Endothelial cell of umbilical vein (primary cell): ENCODE measurements at regions not wholly inside any gene's neighbourhood (a gene's known extent, or its start where the extent isn't known, plus 50 kb on each side); places are given as distances from the start of the nearest gene placed in this dataset.

Source experiments
- BruUV-seq: library from RNA; stranded (reverse); fragments of 400-500 nt; replicated peaks from 2 replicates; lab custom pipeline; 2021; lab: Mats Ljungman, UMichigan
- CTCF ChIA-PET: fragments of 300-600, 350-600 bp; sonication (Branson Sonifier 250); formaldehyde crosslinking; loops from one replicate; lab custom pipeline; 2021; ENCODE audit warnings: antibody characterized with exemption, inconsistent platforms; lab: Charles Lee
- POLR2A ChIA-PET: fragments of 300-600, 350-600 bp; sonication (Branson Sonifier 250); formaldehyde crosslinking; loops from one replicate; lab custom pipeline; 2021; ENCODE audit warnings: antibody characterized with exemption, inconsistent platforms; lab: Charles Lee
- DNase-seq: peaks from one replicate; pipeline ENCODE4 v3.0.0-alpha.2; 2011; ENCODE audit warnings: low read depth, low spot score
- FAIRE-seq: peaks from 2 replicates; lab custom pipeline; 2011; peaks lifted over from hg19 to GRCh38; lab: Jason Lieb, UNC
- H2AFZ ChIP-seq: 2 replicates; pipeline ENCODE4 v1.6.0; 2012; ENCODE audit warnings: low read depth, low read length, control low read depth, inconsistent platforms
- H3K27ac ChIP-seq: 2 replicates; pipeline ENCODE4 v1.5.1; 2011; ENCODE audit warnings: low read depth, mild to moderate bottlenecking, control low read depth, low read length, moderate library complexity; ENCODE audit not compliant: insufficient read depth
- H3K27me3 ChIP-seq, 2 experiments: 2 replicates each; pipeline versions ENCODE4 v1.6.0 to v1.6.1; 2011; ENCODE audit warnings: low read length in 2 of 2, mixed read lengths in 1 of 2; ENCODE audit not compliant: control insufficient read depth in 2 of 2, insufficient read depth in 2 of 2
- H3K36me3 ChIP-seq, 2 experiments: 2 replicates in 1 of 2; 3 replicates in 1 of 2; pipeline ENCODE4 v1.5.1; 2011; ENCODE audit warnings: low read length in 2 of 2, mild to moderate bottlenecking in 1 of 2, moderate library complexity in 1 of 2; ENCODE audit not compliant: control insufficient read depth in 2 of 2, insufficient read depth in 2 of 2; ENCODE audit errors: extremely low read depth in 1 of 2
- H3K4me1 ChIP-seq: 3 replicates; pipeline ENCODE4 v1.5.1; 2011; ENCODE audit warnings: mild to moderate bottlenecking, low read length; ENCODE audit not compliant: control insufficient read depth, insufficient read depth; ENCODE audit errors: extremely low read depth
- H3K4me2 ChIP-seq: 2 replicates; pipeline ENCODE4 v1.6.1; 2011; ENCODE audit warnings: low read length, control low read depth, mixed read lengths; ENCODE audit not compliant: insufficient read depth
- H3K4me3 ChIP-seq, 3 experiments: fragments of 200-600 bp in 1 of 3; sonication (generic), shearing (Covaris generic) in 1 of 3; replicated peaks in 1 of 3; 2 replicates each; pipeline ENCODE4 v1.5.1; 2011 to 2016; ENCODE audit warnings: control low read depth in 3 of 3, low read length in 3 of 3, mild to moderate bottlenecking in 2 of 3, inconsistent platforms in 1 of 3, low read depth in 1 of 3, moderate library complexity in 1 of 3; ENCODE audit not compliant: insufficient read depth in 1 of 3
- H3K79me2 ChIP-seq: 2 replicates; pipeline ENCODE4 v1.6.0; 2012; ENCODE audit warnings: low read length, inconsistent platforms; ENCODE audit not compliant: control insufficient read depth, insufficient read depth
- H3K9ac ChIP-seq: replicated peaks from 2 replicates; pipeline ENCODE3; 2011; ENCODE audit warnings: low read length, control low read depth; ENCODE audit not compliant: insufficient read depth; ENCODE audit errors: extremely low read depth
- H3K9me1 ChIP-seq: replicated peaks from 3 replicates; pipeline ENCODE4 v1.6.0; 2011; ENCODE audit warnings: mild to moderate bottlenecking, low read length; ENCODE audit not compliant: control insufficient read depth, insufficient read depth; ENCODE audit errors: extremely low read depth
- H3K9me3 ChIP-seq: replicated peaks from 2 replicates; pipeline ENCODE4 v1.5.1; 2012; ENCODE audit warnings: low read length, inconsistent platforms; ENCODE audit not compliant: control insufficient read depth, insufficient read depth
- H4K20me1 ChIP-seq: replicated peaks from 2 replicates; pipeline ENCODE3; 2011; ENCODE audit warnings: mild to moderate bottlenecking, low read length; ENCODE audit not compliant: control insufficient read depth, insufficient read depth; ENCODE audit errors: extremely low read depth
- CTCF ChIP-seq, 2 donors: IDR thresholded peaks; 1 replicate in 1 of 2; 2 replicates in 1 of 2; pipeline ENCODE4 v1.5.1; 2011; ENCODE audit warnings: low read length in 2 of 2, mild to moderate bottlenecking in 2 of 2, moderate library complexity in 2 of 2, control low read depth in 1 of 2, inconsistent platforms in 1 of 2, low read depth in 1 of 2; ENCODE audit not compliant: insufficient read depth in 1 of 2; ENCODE audit errors: extremely low read depth in 1 of 2
- EZH2 ChIP-seq: IDR thresholded peaks from 2 replicates; pipeline ENCODE4 v1.6.1; 2012; ENCODE audit warnings: borderline replicate concordance, low read depth, mild to moderate bottlenecking, moderate library complexity, low read length, inconsistent platforms; ENCODE audit not compliant: severe bottlenecking
- FOS ChIP-seq: IDR thresholded peaks from 2 replicates; pipeline ENCODE4 v1.6.1; 2011; ENCODE audit warnings: mild to moderate bottlenecking, low read length, moderate library complexity, borderline replicate concordance; ENCODE audit not compliant: insufficient read depth
- GATA2 ChIP-seq: IDR thresholded peaks from 2 replicates; pipeline ENCODE4 v1.7.0; 2011; ENCODE audit warnings: low read depth, mild to moderate bottlenecking, moderate library complexity, mixed read lengths, low read length; ENCODE audit not compliant: insufficient read length, insufficient read depth
- JUN ChIP-seq: IDR thresholded peaks from 2 replicates; pipeline ENCODE4 v1.6.1; 2011; ENCODE audit warnings: borderline replicate concordance, low read depth; ENCODE audit not compliant: insufficient read length, insufficient read depth
- MAX ChIP-seq: IDR thresholded peaks from 2 replicates; pipeline ENCODE4 v1.6.1; 2011; ENCODE audit not compliant: insufficient read depth, insufficient read length
- MYC ChIP-seq: IDR thresholded peaks from one replicate; pipeline ENCODE4 v1.6.1; 2011; ENCODE audit warnings: mild to moderate bottlenecking, low read depth, low read length
- POLR2A ChIP-seq: IDR thresholded peaks from 2 replicates; pipeline ENCODE4 v1.6.1; 2012; ENCODE audit warnings: low read depth, mild to moderate bottlenecking, control low read depth, low read length
- POLR2AphosphoS5 ChIP-seq: IDR thresholded peaks from 2 replicates; pipeline ENCODE4 v1.6.1; 2012; ENCODE audit warnings: low read depth, mild to moderate bottlenecking, control low read depth, low read length, moderate library complexity; ENCODE audit not compliant: insufficient read depth
- dilution Hi-C: fragments of 300-500 bp; cut with MboI; formaldehyde crosslinking; loops from one replicate; pipeline ENCODE4 v1.15.0; 2019; ENCODE audit warnings: low sequenced_read_pairs; ENCODE audit not compliant: extremely low pct_ligation_motif_present
- intact Hi-C: fragments of 100-400 bp; cut with micrococcal nuclease; formaldehyde crosslinking; loops from one replicate; pipeline ENCODE4 v1.10.0; 2022

GRCh38 chr11:70853770-70854108 is 398.6 kb downstream of the SHANK2 start:
- BruUV-seq: no TSS peak
- POLR2A ChIA-PET: no interaction called here
- intact Hi-C loops (no loop called here), dilution Hi-C loops (no loop called here)
- Histone ChIP-seq H3K27me3 (no peaks in the 10 kb centered on the region), H3K9me3 (peaks cover 2% of the 10 kb centered on the region), H2AFZ (no peak overlapping the region), H3K79me2 (no peaks in the 10 kb centered on the region), H4K20me1 (no peaks in the 10 kb centered on the region), H3K9me1 (no peaks in the 10 kb centered on the region), H3K4me3 (no peak overlapping the region), H3K27ac (no peak overlapping the region), H3K4me2 (no peak overlapping the region), H3K9ac (no peak overlapping the region), H3K4me1 (no peaks in the 10 kb centered on the region), H3K36me3 (no peaks in the 10 kb centered on the region)
- DNase-seq: no peak
- FAIRE-seq: no peak
- TF ChIP-seq MYC (no peak), POLR2AphosphoS5 (no peak), POLR2A (no peak), EZH2 (no peak)
- CTCF ChIA-PET: no interaction called here

DNA sequence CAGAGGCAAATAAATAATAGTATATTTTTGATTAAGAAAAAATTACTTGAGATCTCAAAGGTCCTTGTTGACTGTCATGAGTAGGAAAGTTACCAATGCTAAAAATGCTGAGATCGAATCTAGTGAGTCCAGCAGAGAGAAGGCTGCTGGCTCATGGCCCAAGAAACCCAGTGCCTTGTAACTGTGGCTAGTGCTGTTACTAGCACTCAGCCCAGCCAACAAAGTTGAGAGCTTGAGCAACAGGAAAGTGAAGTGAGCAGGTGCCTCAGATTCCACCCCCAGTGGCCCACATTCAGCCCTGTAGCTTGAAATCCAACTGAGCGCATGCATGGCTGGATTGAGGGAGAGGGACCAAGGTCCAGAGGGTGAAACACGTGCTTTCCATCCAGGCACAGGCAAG is 398.2 kb downstream of the SHANK2 start:
- dilution Hi-C loops (no loop called here), intact Hi-C loops (no loop called here)
- Histone ChIP-seq H4K20me1 (no peaks in the 10 kb centered on the region), H3K4me2 (no peak overlapping the region), H3K9ac (no peak overlapping the region), H3K9me1 (no peaks in the 10 kb centered on the region), H3K4me3 (no peak overlapping the region), H3K27ac (no peak overlapping the region), H3K27me3 (no peaks in the 10 kb centered on the region), H3K9me3 (peaks cover 2% of the 10 kb centered on the region), H2AFZ (no peak overlapping the region), H3K79me2 (no peaks in the 10 kb centered on the region), H3K36me3 (no peaks in the 10 kb centered on the region), H3K4me1 (no peaks in the 10 kb centered on the region)
- ChIA-PET CTCF (no interaction called here), POLR2A (no interaction called here)
- FAIRE-seq (no peak), DNase-seq (no peak)
- BruUV-seq: no TSS peak
- no peak for TF ChIP-seq POLR2A
- no peak for TF ChIP-seq CTCF (IDR thresholded peaks at IDR 0.05; ENCODE audit: extremely low read depth in 1 of 2, insufficient read depth in 1 of 2, low read depth in 1 of 2, low read length in 2 of 2)
- TF ChIP-seq MYC: no peak
- TF ChIP-seq EZH2: no peak
- no peak for TF ChIP-seq POLR2AphosphoS5
- TF ChIP-seq JUN: no peak
- TF ChIP-seq FOS: no peak
- no peak for TF ChIP-seq GATA2
- no peak for TF ChIP-seq MAX
